Uterus (tissue), 2 donors: ENCODE measurements at regions not wholly inside any gene's neighbourhood (a gene's known extent, or its start where the extent isn't known, plus 50 kb on each side); places are given as distances from the start of the nearest gene placed in this dataset.

Experiments
- CTCF ChIP-seq, 4 experiments: fragments of 200-600 bp in 2 of 4; fragments of 450-650 bp in 2 of 4; sonication (generic) in 2 of 4; IDR thresholded peaks; one replicate each; pipeline ENCODE4 v1.5.1; 2016 to 2019; ENCODE audit warnings: antibody characterized with exemption in 4 of 4, mild to moderate bottlenecking in 2 of 4, moderate library complexity in 1 of 4
- POLR2A ChIP-seq, 2 donors: fragments of 450-650 bp; IDR thresholded peaks; one replicate each; pipeline ENCODE4 v1.6.1; 2016; ENCODE audit warnings: antibody characterized with exemption in 2 of 2, mild to moderate bottlenecking in 1 of 2, moderate library complexity in 1 of 2

GRCh38 chr5:5055712-5056111, 84.4 kb upstream of the ADAMTS16 start:
- TF ChIP-seq CTCF (IDR thresholded peaks at IDR 0.05) (no peak), POLR2A (IDR thresholded peaks at IDR 0.05) (no peak)
